HK-2 (cell line): ENCODE measurements at regions not wholly inside any gene's neighbourhood (a gene's known extent, or its start where the extent isn't known, plus 50 kb on each side); places are given as distances from the start of the nearest gene placed in this dataset.
"Not testable (repeated sequence)": the region's sequence is repeated elsewhere in the genome, so short reads cannot be mapped to it uniquely, and the experiment has no call there.

Experiments used
- DNase-seq: peaks from one replicate; pipeline ENCODE4 v3.0.0-alpha.2; 2018; ENCODE audit not compliant: unreplicated experiment

- DNase-seq: no peak
These were observed 97.0 kb upstream of the SMARCA2 start for GRCh38 chr9:1918108-1918507.

DNA sequence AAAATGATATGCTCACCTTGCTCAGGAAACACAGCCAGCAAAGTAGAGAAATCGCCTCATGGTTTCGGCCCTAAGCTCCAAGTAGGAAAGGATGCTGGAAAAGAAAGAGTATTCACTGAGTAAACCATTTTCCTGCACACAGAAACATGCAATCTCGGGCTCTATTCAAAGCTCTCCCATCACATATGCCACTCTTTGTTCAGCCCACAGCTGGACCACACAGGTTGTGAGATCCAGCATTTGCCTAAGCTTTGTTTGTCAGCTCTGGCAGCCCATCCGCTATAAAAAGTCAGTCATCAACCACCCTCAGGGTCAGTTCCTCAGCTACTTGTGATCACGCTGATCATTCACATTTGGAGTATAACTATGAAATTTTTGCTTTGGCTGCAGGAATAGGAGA, 96.5 kb upstream of the SMARCA2 start:
- no peak for DNase-seq

- DNase-seq: no peak
These were observed 95.9 kb upstream of the SMARCA2 start for GRCh38 chr9:1919229-1919628.

GRCh38 chr9:1920386-1920785, 94.8 kb upstream of the SMARCA2 start:
- no peak for DNase-seq

DNA sequence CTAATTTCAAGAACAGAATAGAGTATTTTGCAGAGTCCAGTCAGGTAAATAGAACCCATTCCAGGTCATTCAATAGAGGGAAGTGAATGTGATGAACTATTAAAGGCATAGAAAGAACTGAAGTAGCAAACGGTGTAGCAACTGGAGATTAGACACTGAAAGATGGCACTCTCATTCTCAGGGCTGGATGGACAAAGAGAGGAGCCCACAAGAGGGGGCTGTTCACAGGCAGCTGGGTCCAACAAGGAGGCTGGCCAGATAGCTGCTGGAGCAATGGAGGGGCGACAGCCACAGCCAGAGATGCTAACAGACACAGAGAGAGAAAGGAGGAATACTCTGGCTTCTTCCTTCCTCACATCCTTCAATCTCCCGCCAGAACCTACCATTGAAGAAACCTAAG, 93.1 kb upstream of the SMARCA2 start:
- DNase-seq: no peak

- no peak for DNase-seq
These were observed 87.6 kb upstream of the SMARCA2 start for GRCh38 chr9:1927546-1927945.

DNA sequence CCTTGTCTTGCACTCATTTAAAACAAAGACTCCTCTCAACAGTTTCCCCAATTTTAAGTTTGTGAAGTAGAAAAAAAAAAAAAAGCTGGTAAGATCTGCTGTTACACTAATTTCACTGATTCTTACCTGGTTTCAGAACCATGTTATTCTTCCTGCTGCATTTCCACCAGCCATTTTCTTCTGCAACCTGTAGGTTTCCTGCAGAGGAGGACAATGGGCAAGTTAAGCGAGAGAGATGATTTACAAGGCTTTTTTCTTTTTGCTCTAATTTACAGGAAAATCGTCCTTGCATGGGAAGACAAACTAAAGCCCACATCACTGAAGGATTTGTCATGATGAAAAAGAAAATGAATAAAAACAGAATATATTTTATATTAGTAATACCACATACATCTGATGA, 86.0 kb upstream of the SMARCA2 start:
- DNase-seq: no peak

GRCh38 chr9:1929722-1930244, 85.4 kb upstream of the SMARCA2 start:
- no peak for DNase-seq

- DNase-seq: not testable (repeated sequence)
These were observed 84.9 kb upstream of the SMARCA2 start for GRCh38 chr9:1930245-1930736.

- no peak for DNase-seq
These were observed 77.0 kb upstream of the SMARCA2 start for GRCh38 chr9:1938135-1938534.

GRCh38 chr9:1938675-1939170, 76.4 kb upstream of the SMARCA2 start:
- no peak for DNase-seq

- DNase-seq: no peak
These were observed 75.7 kb upstream of the SMARCA2 start for GRCh38 chr9:1939466-1939865.

GRCh38 chr9:1939926-1940368, 75.2 kb upstream of the SMARCA2 start:
- no peak for DNase-seq

DNA sequence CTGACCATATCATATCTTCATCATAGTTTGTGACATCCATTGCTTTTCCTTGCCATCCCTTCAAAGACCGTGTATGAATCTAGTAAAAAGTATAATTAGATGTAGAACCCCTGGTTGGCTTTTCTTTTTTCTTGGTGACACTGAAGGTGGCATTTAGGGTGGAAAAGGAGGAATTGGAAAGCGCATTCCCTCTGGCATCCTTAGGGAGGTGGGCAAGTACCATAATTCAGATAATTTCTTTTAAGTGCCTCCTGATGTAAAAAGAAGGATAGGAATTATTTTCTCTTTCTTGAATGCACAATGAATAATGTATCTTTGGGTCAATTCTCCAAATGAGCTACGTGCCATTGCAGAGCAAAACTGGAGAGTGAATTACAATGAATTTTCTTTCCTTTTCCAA, 73.2 kb upstream of the SMARCA2 start:
- DNase-seq: no peak

- DNase-seq: no peak
These were observed 68.4 kb upstream of the SMARCA2 start for GRCh38 chr9:1946526-1947283.

DNA sequence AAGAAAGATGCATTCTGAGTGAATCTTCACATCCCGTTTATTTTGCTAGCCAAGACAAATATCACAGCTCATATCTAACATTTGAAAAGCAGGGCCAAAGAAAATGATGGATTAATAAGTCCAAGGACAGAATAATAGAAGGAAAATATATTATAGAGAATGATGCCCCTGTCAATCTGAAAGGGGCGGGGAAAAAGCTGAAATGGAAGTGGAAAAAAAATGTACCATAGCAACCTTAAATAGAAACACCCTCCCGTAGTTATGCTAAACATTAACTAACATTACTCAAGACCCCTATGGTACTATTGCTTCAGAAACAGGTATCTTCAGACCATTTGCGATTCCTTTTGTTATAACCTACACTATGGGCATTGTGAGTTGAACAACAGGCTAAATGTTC, 67.7 kb upstream of the SMARCA2 start:
- no peak for DNase-seq

DNA sequence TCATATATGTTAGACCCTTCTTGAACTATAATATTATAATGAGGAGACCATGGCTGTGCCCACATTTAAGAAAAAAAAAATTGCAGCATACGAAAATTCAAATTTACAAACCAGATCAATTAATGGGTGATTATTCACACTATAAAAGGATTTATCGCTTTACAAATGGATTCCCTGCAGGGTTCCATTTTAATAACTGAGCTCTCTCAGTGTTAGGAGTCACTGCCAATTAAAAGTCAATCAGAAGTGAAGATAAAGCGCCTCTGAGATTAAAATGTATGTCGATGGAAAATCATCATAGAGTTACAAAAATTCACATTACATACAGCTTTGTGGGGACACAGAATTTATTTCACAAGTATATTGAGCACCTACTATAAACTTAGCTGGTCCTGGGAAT, 66.6 kb upstream of the SMARCA2 start:
- DNase-seq: no peak

DNA sequence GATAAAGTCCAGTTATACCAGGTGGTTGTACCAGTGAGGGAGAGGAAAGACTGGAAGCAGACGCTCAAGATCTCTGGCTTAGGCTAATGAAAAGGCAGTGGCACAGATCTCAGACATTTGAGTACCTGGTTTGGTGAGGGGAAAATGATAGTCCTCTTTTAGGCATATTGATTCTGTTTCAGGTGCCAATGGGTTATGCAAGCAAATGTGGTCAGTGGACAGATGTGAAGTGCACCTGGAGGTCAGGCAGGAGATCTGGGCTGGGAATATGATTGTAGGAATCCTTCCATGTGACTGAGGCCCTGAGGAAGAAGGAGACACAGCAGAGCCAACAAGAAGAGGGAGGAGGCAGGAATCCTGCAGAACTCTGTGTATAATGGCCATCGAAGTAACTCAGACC, 63.7 kb upstream of the SMARCA2 start:
- DNase-seq: no peak

GRCh38 chr9:1952001-1952400, 63.1 kb upstream of the SMARCA2 start:
- DNase-seq: no peak

- DNase-seq: no peak
These were observed 60.9 kb upstream of the SMARCA2 start for GRCh38 chr9:1954238-1954637.

DNA sequence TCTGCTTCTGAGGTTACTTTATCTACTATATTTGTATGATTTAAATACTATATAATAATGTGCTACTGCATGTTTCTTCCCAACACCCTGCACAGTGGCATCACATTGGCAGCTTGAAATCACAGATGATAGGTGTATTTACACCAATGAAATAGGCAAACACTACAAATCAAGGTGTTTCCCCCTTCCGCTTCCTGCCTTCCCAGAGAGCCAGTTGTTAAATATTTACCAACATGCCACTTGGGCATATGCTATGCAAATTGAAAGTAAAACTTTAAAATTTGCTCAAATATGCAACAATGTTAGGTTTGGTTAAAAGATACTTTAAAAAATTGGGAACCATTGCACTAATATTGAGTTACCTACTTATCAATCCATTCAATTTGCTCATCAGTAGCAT, 58.2 kb upstream of the SMARCA2 start:
- DNase-seq: no peak

DNA sequence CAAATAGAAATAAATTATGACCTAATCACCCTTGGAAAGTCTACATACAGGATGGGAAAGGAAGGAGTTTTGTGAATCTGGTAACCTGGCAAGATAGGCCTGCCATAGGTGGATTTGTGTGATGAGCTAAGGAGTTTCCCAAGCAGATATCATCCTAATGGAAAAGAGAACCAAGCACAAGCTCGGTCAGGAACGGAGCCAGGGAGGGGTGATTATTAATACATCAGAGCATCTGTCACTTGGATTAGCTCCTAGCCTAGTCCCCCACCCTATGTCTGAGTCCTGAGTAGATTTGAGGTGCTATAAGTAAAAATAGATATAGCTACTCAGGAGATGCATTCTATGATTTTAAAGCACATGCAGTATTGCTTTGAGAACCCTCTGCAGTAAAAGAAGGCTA, 57.3 kb upstream of the SMARCA2 start:
- no peak for DNase-seq

GRCh38 chr9:1959371-1959770, 55.8 kb upstream of the SMARCA2 start:
- DNase-seq: no peak
